ENCODE measurements at regions not wholly inside any gene's neighbourhood (a gene's known extent, or its start where the extent isn't known, plus 50 kb on each side); places are given as distances from the start of the nearest gene placed in this dataset.

DNA sequence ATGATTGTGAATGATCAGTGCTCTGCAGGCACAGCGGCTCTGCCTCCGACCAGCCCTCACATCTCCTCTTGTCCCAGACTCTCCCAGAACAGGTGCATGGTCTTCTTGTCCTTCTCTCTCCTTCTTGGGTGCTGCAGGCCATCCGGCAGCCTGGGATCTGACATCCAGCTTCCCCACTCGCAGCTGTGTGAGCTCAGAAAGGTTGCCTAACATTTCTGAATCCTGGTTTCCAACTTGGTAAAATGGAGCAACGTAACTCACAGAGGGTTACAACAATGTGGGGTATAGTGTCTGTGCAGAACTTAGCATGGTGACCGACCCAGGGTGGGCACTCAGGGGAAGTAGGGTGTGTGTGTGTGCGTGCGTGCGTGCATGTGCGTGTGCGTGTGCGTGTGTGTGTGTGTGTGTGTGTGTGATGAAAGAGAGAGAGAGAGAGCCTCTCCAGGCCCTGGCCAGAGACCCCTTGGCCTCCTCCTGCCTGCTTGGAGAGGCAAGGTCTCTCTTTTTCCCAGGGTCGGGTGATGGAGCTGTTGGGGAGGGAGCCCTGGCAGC is 110.1 kb downstream of the SNX5 start:
- no peak for DNase-seq

DNA sequence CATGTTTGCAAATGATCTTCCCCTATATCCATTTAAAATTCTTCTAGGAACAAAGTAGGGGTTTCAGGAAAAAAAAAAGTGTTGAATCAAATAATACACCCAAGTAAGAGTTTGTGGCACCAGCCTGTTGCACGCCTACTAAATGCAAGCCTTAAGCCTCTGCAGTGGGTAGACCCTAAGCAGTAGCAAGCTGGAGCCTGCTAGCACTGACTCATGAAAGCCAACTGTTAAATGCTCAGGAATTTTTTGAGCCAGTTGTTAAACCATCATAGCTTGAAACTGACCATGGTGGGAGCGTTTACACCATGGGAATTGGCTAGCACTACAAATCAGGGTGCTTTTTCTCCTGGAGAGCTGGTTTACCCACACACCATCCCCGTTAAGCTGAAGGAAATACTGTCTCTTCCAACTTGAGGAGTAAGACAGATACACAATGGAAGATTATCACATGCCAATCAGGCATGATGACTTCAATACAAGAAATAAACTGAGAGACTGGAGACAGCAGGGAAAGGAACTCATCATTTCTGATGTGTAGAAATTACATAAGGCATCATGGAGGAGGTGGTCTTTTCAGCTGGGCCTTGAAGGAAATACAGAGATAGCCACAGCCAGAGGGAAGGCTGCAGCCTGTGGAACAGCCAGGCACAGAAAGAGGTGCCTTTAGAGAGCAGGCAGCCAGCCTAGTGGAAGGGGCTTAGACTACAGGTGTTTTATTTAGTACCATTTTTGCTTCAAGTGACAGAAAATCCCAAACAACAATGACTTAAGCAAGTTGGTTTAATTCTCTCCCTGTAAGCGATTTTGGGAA is 110.8 kb downstream of the SNX5 start:
- no peak for DNase-seq

DNA sequence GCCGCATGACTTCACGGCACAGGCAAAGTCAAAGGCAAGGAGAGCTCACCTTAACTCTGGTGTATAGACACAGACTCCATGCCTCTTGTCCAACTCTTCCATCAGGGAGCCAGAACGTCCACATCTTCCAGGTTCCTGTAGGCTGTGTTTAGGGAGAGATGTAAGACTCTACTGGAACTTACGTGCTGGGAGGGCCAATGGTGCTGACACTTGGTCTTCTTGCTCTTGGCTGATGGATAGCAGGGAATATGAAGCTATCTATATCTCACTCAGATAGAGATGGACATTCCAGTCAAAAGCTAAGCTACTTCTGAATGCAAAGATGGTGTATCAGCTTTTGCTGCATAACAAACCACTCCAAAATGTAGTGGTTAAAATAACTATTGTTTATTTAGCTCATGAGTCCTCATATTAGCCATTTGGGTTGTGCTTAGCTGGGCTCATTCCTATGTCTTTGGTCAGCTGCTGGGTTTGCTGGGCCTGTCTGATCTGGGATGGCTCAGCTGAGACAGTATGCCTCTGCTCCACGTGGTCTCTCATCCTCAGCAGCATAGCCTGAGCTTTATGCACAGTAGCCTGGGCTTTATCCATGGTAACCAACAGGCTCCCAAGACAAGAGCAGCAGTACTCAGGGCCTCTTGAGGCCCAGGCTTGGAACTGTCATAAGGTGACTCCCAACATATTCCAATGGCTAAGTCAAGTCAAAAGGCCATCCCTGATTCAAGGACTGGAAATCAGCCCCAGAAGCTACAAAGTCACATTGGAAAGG is 111.6 kb downstream of the SNX5 start:
- DNase-seq, result no peak

DNA sequence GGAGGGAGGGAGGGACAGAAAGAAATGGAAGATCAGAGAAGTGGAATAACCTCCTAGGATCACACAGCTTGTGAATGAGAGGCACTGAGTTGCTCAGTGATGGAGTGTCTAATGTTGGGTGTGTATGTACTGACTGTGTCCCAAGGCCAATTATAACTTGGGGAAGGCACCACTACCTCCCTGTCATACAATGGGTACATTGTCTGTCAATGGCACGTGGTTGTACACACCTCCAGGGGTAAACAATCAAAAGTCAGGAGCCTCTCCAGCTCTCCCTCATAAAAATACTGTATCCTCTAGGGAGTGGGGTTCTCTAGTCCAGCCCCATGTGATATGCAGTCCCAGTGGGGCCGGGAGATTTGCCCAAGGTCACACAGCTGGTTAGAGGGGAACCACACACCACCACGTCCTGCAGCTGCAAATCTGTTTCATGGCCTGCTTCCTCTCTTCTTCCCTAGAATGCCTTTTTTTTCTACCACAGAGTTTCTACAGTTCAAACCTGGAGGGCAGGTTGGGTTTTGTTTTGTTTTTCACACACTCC is 112.5 kb downstream of the SNX5 start:
- DNase-seq, result no peak

DNA sequence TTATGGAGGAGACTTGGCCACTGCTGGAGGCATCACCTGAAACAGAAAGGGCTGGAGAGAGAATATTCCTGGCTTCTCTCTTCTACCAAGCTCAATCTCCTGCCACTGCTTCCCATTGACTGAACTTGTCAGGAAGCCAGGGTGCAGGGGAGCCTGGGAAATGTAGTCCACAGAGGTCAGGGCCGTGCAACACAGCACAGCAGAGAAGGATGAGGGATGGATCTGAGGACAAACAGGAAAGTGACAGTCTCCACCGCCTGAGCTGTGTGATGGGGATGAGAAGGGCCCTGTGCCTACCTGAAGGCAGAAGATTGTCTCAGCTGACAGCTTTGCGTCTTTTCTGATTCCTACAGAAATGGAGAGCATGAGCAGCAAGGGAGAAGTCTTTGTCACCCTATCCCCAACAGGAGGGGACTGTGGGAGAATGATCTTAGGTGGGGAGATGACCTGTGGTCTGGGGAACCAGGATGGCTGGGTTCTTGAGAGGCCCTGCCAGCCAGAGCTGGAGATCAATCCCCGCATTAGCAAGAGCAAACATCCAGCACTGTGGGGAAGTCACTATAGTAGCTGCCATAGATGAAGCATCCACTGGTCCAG is 114.2 kb downstream of the SNX5 start:
- DNase-seq, result peak in 1 of 3 donors; percentile 70

DNA sequence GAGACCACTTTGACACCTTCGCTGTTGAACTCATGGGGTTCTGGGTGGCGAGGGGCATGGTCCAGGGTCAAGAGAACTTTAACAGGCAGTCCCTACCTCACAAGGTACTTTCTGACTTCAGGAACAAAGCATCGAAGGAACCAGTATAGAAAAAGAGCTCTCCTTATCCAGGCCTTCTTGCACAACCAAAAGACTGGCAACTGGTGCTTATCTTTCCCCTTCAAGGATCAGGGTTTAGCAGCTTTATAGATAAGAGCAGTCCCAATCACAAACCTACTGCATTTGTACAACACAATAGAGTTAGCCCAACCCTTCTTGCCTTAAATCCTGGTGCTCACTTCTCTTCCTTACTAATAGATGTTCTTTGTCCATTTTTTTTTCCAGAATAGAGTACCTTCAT is 116.3 kb downstream of the SNX5 start:
- DNase-seq, result no peak

DNA sequence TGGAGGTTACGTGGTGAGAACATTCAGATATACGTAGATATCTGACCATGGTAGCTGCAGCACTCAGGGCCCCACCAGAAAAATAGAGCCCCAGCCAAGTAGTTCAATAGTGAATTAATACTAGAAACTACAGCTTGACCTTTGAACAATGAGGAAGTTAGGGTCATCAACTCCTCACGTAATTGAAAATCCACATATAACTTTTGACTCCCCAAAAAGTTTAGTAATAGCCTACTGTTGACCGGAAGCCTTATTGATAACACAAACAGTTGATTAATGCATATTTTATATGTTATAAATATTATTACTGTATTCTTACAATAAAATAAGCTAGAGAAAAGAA is 117.9 kb downstream of the SNX5 start:
- DNase-seq, result no peak

DNA sequence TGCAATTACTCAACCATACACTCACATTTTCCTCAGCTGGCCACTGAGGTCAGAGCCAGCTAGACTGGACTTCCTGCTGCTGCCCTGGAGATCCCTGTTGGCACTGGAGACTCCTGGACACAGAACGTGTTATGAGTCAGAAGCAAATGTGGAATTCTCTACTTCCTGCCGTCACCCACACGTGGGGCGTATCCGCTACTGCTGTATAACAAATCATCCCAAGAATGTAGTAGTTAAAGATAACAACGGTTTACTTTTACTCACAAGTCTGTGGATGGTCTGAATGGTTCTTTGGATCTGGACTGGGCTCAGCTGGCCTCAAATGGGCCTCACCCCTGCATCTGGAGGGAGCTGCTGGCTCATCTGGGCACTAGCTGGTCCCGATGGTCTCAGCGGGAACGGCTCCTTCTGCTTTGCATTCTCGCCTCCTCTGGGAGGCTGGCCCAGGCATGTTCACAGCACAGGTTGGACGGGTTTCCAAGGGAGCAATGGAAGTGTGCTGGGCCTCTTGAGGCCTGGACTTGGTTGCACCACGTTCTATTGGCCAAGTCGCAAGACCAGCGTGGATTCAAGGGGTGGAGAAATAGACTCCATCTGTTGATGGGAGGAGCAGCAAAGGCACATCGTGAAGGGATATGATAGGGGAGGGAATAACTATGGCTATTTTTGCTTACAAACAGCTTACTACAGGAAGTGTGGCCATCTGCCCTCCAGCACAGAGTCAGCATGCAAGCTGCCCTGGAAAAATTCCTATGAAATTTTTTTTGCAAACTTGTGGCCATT is 118.5 kb downstream of the SNX5 start:
- DNase-seq, result peak in 2 of 3 donors; percentile 59 to 72

DNA sequence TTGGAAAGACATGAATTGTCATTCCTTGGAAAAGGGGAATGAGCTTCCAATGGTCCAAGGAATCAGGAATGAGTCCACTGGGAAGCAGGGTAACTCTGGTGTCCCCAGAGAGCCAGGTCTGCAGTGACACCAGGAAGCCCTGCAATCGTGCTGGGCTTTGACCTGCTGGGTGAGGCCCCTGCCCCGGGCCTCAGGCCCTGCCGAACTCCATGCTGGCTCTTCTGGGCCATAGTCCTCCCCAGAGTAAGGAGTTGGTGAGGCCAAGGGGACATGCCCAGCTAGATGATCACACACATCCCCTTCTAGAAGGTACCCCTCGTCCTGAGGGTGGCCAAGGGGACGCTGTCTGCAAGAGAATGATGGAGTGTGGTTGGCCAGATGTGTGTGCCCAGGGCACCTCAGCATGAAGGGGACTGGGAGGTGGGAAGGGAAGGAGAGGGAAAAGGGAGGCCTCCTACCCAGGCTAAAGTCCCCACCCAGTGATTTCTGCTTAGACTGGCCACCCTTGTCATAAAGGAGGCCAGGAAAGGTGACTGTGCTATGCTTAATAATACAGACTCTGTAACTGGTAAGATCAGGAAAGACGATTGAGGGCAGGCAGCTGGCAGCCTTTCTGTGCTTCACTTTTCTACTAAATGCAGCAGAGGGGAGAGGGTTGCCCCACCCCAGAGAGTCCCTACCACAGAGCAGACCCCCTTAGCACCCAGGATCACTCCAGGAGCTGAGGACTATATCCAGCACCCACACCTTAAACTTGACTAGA is 119.3 kb downstream of the SNX5 start:
- DNase-seq, result no peak

DNA sequence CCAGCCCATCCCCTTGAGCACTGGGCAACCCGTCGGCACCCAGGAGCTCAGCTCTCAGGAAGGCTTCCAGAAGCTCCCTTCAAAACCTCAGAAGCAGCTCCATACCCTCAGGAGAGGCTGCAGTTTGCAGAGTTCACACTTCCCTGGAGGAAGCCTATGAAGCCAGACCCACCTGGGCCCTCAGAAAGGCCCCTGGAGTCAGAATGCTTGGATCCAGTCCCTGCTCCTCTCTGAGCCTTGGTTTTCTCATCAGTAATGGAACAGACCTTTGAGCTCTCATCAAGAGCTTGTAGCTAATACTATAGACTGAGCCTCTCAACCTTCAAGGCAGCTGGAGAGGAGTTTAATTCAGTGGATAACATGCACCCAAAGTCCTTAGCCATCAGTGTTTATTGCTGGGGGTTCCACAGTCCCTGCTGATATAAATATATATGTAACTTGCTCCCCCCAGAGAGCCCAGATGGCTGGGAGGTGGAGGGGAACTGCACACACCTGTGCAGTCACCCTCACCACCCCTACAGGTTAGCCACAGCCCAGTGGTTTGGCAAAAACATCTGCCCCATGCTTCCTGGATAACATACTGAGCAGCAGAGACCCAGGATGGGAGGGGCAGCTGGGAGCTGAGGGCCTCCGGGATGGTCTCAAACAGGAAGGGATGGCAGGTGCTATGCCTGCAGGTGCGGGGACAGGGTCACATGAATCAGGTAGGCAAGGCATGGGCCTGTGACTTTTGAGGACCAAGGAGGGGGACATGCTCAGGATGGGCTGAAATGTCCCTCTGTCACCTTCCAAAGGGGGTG is 120.1 kb downstream of the SNX5 start:
- DNase-seq, result no peak

DNA sequence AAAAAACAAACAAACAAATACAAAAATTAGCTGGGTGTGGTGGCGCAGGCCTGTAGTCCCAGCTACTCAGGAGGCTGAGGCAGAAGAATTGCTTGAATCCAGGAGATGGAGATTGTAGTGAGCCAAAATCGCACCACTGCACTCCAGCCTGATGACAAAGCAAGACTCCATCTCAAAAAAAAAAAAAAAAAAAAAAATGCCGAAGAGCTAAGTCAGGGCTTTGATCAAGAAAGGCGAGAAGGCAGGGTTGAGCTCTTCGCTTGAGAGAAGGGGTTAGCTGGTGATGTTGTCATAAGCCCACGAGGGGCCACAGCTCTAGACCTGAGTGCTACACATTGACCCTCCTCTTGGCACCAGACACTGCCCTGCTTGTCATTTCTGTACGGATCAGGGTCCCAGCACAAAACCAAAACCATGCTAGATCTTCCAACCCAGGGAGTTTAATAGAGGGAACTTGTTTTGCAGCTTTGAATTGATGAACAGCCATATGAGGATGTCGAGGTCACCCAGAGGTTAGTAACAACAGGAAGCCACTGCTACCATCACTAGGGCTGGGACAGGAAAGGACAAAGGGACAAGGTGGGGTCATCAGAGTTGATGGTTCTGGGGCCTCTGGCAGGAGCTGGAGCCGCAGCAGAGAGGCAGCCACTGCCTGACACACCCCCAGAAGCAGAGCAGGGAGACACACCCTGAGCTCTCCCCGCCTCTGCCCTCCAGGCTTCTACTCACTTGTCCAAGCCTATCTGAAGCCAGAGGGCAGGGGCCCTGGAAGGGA is 122.7 kb downstream of the SNX5 start:
- peak in 1 of 3 donors; percentile 39 for DNase-seq

DNA sequence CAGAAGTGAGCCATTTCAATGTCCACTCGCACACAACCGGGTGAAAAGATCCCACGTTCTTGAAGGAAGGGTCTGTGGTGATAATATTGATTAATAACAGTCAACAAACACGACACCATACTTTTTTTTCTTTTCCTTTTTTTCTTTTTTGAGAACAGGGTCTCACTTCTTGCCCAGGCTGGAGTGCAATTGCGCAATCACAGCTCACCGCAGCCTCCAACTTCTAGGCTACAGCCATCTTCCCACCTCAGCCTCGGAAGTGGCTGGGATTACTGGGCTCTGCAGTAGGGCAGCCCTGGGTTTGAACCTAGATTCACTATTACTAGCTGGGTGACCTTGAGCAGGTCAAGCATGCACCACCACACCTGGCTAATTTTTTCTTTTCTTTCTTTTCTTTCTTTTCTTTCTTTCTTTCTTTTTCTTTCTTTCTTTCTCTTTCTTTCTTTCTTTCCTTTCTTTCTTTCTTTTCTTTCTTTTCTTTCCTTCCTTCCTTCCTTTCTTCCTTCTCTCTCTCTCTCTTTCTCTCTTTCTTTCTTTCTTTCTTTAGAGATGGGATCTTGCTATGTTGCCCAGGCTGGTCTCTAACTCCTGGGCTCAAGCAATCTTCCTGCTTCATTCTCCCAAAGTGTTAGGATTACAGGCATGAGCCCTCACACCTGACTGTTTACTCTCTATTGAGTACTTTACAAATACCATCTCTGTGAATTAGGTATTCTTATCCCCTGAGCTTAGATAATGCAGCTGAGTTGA is 123.9 kb downstream of the SNX5 start:
- DNase-seq, result no peak

DNA sequence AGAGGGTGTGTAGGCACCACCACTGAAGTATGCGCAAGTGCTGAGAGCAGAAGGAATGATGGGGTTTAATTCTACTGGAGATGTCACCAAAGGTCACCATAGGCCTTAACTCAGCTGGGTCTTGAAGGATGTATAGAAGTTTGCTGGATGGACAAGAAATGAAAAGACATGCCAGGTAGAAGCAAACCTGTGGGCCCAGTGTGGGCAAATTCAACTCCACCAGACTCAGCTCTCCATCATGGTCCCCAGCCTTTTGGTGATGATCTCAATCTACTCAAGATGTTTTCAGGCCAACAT is 124.5 kb downstream of the SNX5 start:
- DNase-seq, result no peak

DNA sequence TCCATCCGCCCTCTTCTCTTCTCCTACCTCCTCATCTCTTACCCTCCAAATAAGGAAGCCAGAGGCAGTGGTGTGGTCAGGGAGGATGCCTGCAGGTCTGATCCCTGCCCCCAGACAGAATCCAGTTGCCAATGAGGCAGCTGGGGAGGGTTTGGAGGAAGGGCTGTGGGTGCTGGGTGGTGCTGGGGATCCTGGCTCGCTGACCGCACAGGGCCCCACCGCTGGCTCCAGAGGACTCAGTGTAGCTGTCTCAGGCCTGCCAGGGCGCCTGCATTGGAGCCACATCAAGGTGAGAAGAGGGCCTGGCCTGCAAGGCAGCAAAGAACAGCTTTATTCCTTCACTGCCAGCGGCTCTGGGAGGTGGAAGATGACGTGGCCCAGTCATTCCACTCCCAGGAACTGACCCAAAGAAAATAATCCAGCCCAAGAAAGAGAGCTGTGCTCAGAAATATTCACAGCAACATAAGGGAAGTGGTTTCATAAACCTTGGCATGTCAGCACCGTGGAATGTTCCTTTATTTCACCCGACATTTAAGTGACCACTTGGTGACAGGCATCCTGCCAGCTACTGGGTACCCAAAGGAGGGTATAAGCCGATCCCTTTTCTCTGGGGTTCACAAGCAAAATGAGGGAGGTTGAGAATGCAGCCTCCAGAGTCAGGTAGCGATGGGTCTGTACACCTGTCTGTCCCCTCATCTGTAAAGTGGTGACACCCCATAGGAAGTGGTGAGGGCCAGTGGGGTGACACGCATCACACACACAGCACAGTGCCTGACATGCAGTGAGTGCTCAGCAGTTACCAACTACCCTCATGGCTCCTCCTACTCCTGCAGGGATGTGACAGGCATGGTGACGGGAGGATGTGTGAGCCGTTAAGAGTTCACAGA is 125.1 kb downstream of the SNX5 start:
- peak in 2 of 3 donors; percentile 65 to 84 for DNase-seq

DNA sequence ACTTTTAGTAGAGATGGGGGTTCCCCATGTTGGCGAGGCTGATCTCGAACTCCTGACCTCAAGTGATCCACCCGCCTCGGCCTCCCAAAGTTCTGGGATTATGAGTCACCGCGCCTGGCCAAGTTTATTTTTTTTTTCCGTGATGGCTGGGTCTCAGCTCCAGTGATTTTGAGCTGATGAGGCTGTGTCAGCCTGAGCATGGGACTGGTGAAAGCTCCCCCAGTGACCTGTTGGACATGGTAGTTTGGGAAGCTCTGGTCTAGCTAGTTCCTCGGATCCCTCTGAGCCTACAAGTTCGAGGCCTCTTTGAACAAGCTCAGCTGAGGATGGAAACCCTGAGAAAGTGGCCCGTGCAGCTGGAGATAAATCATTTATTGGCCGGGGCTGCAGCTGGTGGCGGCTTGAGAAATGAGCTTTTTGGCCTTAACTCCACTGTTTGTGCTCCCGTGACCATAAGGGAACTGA is 126.8 kb downstream of the SNX5 start:
- DNase-seq, result peak; percentile 84 to 96 (median 91)

DNA sequence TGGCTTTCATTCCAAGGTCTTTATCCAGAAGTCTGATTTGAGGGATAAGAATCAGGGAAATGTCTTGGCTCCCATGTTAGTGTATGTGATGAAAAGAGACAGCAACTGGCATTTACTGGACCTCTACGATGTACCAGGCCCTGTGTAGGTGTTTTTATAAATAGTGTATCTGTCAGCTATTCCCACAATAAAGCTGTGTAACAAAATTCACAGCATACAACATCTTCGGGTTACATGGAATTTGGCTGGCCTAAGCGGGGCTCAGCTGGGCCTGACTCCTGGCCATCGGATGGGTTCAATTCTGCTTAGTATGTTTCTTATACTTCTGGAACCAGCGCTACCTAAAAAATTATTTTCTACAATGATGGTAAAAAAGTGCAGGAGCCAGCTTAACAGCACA is 128.2 kb downstream of the SNX5 start:
- no peak for DNase-seq

DNA sequence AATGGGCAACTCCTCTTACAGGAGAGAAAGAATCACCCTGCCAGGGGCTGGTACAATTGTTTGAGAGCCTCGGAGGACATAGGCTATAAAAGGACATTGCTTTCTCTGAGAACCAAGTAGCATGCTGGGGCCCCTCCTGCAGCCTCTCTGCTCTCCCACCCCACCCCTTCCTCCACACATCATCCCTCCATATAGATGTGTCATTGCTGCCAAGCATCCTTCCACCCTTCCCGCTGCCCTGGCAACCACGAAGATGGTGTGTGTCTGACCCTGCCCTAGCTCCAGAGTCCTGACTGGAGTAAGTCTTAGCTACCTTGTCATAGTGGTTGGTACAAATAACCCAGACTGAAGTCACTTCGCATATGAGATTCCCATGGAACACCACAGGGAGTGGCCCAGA is 129.7 kb downstream of the SNX5 start:
- no peak for DNase-seq

Measured in muscle of back (tissue), 3 donors.